Right lobe of liver (tissue), 4 donors: ENCODE measurements at regions not wholly inside any gene's neighbourhood (a gene's known extent, or its start where the extent isn't known, plus 50 kb on each side); places are given as distances from the start of the nearest gene placed in this dataset.
"Not testable (repeated sequence)": the region's sequence is repeated elsewhere in the genome, so short reads cannot be mapped to it uniquely, and the experiment has no call there.

Source experiments
- CTCF ChIP-seq, 4 donors: fragments of 200-600 bp in 3 of 4; fragments of 450-650 bp in 1 of 4; IDR thresholded peaks; one replicate each; pipeline versions ENCODE4 v1.5.1 to v1.8.0; 2016 to 2022; ENCODE audit warnings: antibody characterized with exemption in 4 of 4, mild to moderate bottlenecking in 2 of 4
- POLR2A ChIP-seq: fragments of 450-650 bp; IDR thresholded peaks from one replicate; pipeline ENCODE4 v1.6.1; 2017; ENCODE audit warnings: antibody characterized with exemption, mild to moderate bottlenecking
- donor health status: DM: no; HTN: no; CAD: no.
- donor health status: DM: no; HTN: no; CAD: no.
- donor health status: DM: no; HTN: yes; CAD: no.

GRCh38 chr7:140271643-140271968 is 94.8 kb upstream of the KDM7A start:
- not testable (repeated sequence) for TF ChIP-seq CTCF (IDR thresholded peaks at IDR 0.05); POLR2A
